OCI-LY3 (cell line): ENCODE measurements at regions not wholly inside any gene's neighbourhood (a gene's known extent, or its start where the extent isn't known, plus 50 kb on each side); places are given as distances from the start of the nearest gene placed in this dataset.

Source experiments
- CTCF ChIP-seq: fragments of 200-600, 300-600 bp; sonication (generic); IDR thresholded peaks from 2 replicates; pipeline ENCODE4 v1.5.1; 2014; ENCODE audit warnings: antibody characterized with exemption, low read length, low read depth
- EZH2phosphoT487 ChIP-seq: fragments of 200-600 bp; shearing (Covaris generic); IDR thresholded peaks from 2 replicates; pipeline ENCODE4 v1.6.1; 2018; ENCODE audit warnings: antibody characterized with exemption, mixed run types, low read depth

GRCh38 chr3:157713101-157713500, 209.9 kb upstream of the VEPH1 start:
- no peak for TF ChIP-seq CTCF
- TF ChIP-seq EZH2phosphoT487: no peak
